ENCODE measurements at regions not wholly inside any gene's neighbourhood (a gene's known extent, or its start where the extent isn't known, plus 50 kb on each side); places are given as distances from the start of the nearest gene placed in this dataset.

DNA sequence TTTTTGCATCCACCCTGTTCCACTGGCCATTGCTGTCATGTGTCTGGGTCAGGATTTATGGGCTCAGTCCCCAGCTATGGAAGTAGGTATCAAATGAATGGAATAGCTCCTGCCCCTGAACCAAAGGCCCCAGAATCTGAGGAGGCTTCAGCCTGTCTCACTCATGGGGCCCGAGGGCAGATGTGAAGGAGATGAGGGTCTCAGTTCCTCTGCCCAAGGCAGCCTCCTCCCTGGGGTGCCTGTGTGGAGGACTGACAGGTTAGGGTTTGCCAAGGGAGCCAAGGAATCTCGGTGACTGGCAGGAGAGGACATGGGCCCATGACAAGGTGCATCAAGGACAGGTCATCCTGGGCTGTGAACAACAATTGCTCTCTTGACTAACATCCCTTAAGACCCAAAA lies 70.4 kb downstream of the CPN2 start:
- DNase-seq = no peak

- no peak for DNase-seq
Observed at GRCh38 chr3:194281306-194281705, 69.8 kb downstream of the CPN2 start.

DNA sequence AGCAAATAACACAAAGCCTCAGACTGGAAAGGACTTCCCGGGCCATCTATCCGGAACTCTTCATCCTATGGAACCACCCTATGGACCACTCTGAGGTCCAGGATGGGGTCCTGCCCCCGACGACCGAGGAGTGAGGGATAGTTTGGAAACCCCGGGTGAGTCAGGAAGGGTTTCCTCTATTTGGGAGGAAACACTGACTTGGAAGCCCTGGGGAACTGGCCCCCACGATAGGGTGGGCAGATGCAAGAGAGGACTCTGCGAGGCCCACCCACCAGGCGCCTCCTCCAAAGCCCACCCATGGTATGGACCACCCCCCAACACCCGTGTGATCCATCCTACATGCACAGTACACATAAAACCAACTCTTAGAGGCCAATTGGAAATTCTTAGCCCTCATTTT lies 69.4 kb downstream of the CPN2 start:
- no peak for DNase-seq

GRCh38 chr3:194282436-194283122 lies 68.5 kb downstream of the CPN2 start:
- DNase-seq = peak in 1 of 3 experiments; percentile 42

DNA sequence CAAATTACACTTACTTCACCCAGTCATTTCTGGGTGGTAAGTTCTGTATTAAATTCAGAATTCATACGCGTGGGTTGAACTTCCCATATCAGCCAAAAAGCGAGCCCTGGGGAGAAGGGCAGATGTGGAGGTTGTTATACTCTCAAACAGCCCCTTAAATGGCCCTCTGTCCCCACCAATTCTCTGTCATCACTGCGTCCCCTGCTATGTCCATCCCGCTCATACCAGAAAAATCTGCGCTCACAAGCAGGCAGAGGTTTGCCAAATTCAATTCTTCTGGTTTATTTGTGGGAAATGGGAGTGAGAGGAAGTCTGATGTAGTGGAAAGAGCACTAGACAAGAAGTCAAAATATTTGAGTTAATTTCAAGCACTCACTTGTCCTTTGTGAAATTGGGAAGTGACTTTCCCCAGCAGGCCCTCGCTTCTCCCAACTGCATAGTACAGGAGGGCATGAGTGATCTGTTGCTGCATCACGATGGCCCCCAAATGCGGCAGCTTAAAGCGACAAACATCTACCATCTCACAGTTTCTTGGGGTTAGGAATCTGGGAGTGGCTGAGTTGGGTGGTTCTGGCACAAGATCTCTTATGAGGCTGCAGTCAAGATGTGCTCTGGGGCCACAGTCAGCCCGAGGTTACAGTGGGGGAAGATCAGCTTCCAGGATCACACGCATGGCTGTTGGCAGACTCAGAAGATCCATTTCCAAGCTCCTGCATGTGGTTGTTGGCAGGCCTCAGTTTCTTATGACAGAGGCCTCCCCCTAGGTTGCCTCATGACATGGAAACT lies 67.7 kb downstream of the CPN2 start:
- DNase-seq = no peak

DNA sequence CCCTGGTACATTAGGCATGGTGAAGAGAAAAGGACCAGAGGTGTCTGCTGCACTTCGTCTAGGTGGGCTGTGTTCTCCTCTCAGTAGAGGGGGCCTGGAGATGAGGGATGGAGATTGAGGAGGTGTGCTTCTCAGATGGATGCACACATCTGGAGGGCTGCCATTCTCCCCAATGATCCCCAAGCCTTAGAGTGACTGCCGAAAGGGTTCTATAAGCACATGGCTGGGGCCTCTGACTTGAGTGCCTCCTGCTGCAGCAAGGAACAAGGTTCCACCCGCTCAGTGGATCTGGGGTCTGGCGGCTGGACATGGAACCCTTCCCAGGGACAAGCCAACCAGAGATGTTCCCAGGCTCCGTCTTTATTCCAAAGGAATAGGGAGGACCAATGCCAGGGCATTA lies 66.8 kb downstream of the CPN2 start:
- no peak for DNase-seq

DNA sequence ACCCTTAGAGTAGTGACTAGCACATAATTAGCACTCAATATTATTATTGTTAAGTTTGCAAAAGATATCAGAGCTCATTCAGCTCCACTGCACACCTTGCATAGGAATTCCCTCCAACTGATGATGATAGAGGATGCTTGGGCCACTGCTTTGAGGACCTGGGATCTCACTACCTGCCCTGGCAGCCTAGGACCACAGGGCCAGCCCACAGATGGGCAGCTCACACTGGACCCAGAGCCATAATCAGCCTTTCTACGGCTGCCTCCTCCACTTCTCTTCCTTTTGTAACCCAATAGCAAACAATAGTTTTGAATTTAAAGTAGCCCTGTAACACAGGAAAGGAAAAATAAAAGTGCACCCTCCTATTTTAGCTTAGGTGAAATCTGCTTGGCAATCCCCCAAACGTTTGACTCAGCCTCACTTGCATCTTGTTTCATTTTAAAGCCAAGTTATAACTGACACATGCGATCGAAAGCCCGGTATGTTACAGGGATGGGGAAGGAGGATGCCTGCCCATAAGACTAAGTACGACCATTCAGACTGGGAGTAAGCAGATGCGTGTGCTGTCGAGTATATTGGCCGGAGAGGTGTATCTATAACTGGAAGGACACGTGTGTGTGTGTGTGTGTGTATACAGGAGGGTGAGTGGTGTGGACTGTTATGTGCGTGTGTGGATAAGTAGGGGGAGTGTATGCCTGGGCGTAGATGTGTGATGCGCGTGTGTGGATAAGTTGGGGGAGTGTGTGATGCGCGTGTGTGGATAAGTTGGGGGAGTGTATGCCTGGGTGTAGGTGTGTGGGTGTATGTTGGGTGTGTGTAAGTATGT lies 65.9 kb downstream of the CPN2 start:
- no peak for DNase-seq

DNA sequence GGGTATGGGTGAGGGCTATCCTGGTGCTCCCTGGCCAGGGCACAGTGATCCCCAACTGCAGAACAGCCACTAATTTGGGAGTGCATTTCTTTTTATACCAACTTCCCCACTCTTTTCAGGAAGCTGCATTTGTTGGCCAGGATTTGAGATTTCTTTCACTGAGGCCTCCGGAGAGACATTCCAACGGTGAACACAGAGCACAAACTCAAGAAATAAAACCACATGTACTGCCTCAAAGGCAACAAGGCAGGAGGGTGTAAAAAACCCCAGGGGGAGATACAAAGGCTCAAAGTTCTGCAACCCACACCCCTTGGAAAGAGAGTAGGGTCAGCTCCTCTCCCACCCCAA lies 65.3 kb downstream of the CPN2 start:
- no peak for DNase-seq

- peak in 2 of 3 experiments; percentile 21 to 52 for DNase-seq
Observed at GRCh38 chr3:194286375-194287146, 64.6 kb downstream of the CPN2 start.

DNA sequence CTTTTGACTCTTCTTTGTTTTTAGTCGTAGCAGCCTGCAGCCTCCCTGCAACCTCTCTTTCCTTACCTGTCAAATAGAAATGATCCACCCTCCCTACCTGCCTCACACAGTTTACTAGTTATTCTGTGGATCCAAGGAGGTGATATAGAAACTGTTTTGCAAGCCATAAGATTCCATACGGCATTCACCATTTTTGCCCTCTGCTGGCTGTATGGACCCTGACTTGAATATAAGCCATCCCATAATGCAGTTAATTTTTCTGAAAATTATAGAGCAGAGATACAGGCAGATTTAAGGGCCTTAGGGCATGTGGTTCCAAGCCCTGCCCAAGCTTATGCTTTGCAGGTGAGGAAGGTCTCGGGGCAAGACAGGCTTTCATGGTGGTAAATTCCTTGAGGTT lies 63.8 kb downstream of the CPN2 start:
- peak in 1 of 3 experiments; percentile 60 for DNase-seq

- no peak for DNase-seq
Observed at GRCh38 chr3:194287977-194288706, 63.0 kb downstream of the CPN2 start.

All from NCI-H1417 (cell line).